ENCODE measurements at regions not wholly inside any gene's neighbourhood (a gene's known extent, or its start where the extent isn't known, plus 50 kb on each side); places are given as distances from the start of the nearest gene placed in this dataset.

DNA sequence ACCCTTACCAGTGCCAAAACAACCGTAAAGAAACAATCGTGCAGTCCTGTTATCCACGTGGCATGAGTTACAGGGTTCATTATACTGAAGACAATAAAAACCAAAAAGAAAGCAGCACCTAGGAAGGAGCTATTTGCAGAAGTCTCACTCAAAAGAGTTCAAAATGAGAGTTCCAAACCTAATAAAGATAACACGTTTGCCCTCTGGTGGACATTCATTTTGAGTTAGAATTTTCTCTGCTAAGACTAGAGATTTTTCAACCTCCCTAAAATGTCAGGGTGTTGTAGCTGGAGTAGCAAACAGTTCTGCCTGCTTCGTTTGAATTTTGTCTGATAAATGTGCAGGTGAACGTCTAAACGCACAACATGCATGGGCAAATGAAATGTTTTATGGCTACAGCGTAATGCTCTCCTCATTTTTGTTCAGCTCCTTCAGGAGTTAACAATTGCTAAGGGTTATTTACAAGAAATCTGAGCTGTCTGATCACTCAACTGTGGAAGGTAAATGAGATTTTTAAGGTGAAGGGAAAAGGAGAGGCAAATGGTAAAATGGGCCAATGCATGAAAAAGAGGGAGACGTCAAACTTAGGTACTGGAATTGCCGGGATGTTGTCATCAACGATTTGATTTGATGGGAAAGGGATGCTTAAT, 1067.9 kb upstream of the EEF2KMT start:
- DNase-seq: no peak

DNA sequence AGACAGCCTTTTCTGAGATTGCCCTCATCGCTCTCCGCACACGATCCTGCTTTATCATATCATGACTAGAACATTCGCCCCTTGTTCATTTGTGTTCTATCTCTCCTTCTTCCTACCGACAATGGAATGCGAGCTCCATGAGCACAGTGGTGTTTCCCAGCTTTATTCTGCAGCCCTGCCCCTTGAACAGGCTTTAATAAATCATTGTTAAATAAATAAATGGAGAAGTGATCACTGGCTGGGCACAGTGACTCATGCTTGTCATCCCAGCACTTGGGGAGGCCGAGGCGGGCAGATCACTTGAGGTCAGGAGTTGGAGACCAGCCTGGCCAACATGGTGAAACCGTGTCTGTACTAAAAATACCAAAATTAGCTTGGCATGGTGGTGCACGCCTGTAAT, 1063.3 kb upstream of the EEF2KMT start:
- DNase-seq: no peak

DNA sequence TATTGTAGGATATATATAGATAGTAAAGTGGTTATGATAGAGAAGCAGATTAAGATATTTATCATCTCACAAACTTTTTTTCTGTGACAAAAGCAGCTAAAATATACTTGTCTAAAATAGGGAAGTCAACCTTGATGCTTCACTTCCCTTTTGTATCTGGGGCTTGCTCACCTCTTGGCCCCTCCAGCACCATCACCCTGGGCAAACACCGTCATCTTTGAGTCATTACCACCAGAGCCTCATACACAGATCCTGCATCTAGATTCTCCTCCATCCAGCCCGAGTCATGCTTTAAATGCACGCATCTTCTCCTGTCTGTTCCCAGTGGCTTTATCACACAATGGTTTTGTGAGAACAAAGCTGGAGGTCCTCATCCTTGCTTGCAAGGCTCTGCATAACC, 1062.7 kb upstream of the EEF2KMT start:
- DNase-seq: no peak

DNA sequence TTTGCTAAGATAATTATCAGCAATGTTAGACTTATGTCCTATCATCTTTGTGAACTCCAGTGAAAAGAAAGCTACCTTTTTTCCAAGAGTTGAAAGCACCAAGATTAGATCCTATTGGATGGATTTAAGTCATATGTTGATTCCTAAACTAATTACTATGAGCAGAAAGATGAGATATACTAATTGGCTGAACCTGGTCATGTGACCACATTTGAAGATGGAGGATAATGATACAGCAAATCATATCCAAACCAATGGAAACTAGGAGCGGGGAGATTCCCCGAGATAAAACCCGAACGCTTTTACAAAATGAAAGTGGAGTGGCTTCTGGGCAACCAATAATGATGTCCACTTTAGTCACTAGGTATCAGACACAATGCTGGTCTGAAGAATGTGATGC, 1060.2 kb upstream of the EEF2KMT start:
- no peak for DNase-seq

DNA sequence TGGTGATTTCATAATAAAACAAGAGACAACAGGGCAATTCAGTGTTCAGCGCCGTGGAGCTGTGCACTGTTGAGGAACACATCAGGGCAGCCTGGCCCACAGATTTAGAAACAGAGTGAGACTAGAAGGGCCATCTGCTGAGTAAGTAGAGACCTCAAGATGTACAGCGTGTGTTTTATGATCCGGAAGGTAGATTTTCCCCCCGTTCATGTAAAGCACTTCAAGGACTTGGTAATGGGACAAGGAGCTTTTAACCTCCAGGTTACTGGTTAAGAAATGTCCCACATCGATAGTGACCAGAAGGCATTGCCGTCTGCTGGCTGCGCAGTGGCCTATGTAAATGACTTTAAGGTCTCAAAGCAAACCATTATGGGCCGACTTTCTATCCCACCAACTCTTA, 1057.7 kb upstream of the EEF2KMT start:
- DNase-seq: no peak

DNA sequence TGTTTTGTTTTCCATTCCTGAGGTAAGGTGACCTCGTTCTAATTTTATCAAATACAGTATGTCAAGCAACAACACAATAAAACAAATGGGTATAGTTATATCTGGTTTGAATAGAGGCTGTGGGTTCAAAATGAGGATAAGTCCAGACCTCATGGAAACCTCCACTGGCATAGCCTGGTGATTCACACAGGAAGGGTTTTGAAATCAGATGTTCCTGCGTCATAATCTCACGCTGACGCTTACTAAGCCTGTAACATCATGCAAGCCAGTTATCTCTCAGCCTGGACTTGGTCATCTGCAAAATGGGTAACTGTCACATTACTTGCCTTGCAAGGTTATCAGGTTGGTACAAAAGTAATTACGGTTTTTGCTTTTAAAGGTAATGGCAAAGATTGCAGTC, 1056.3 kb upstream of the EEF2KMT start:
- DNase-seq: no peak

DNA sequence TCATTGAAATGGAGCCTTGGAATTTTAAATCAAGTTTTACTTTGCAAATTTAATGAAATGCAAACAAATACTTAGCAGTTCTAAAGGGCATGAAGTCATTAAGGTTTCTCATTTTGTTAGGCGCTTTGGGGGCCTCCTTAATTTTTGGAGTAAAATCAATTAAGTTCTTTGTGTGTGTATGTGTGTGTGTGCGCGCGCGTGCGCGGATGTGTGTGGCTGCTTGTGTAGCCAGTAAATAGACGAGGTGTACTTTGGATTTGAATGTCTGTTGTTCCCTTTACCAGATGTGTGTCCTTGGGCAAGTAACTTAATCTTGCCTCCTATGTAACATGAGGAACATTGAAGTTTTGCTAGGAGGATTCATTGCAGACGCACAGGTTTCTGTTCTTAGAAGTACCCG, 1051.4 kb upstream of the EEF2KMT start:
- no peak for DNase-seq

DNA sequence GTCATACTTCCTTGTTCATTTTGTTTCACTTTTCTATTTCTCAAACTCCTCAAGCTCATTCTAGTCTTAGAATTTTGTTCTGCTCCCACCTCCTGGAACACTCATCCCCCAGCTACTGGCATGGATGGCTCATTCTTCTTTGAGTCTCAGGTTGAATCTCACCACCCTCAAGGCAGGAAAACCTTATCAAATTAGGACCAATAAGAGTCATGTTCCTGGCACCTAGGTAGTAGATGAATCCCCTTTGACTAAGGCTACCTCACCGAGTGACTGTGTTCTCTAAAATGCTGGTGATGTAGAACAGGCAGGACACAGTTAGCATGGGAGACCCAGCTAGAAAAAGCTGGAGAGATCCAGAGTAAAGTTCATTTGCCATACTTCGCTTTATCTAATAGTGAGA, 1050.8 kb upstream of the EEF2KMT start:
- no peak for DNase-seq

DNA sequence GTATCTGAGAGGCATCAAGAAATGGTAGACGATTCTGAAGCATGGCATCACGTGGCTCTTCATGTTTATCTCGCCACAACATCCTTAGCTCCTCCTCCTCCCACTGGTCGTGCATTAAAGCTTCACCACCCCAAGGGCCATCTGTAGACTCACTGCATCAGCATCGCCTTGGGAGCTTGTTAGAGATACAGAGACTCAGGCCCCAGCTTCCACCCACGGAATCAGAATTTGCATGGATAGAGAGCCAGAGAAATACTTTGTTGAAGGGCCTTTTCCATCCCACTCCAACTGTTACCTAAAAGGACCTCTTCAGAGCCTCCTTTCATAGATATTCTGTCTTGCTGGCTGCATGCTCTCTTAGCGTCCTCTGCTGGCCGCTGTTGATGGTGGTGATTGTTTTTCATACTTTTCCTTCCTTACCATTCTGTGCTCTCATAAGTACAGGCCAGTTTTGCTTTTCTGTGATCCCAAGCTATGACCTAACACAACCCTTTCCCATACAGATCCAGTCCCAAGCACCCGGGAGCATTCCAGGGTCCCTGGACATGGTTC, 1049.4 kb upstream of the EEF2KMT start:
- no peak for DNase-seq

DNA sequence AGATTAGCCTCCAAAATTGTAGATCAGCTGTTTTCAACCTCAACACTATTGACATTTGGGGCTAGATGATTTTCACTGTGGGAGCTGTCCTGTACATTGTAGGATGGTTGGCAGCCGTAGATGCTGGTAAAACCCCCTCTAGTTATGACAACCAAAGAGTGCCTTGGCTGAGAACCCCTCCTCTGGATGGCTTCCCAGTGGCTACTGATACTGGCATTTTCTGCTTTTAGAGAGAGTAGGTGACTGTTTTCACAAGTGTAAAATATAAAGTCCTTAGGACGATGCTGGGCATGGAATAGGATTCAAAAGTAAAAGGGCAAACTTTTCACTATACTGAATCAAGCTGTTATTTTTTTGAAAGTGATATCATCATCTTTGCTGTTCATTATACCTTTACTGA, 1048.8 kb upstream of the EEF2KMT start:
- no peak for DNase-seq

DNA sequence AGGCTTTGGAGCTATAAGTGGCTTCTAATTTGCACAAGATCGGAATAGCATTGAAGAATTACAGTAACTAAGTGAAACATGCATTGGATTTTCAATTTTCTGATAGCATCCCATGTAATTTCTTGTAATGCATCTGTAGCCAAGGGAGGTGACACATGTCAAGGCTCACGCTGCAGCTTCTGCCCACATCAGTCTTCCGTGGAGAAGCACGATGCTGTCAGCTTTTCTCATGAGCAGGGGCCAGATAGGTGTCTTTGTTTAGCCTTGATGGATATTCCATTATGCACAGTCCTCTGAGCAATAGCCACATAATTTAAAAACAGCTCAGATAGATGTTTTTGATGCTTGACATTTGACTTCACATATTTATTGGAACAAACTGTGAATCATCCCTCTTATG, 1046.9 kb upstream of the EEF2KMT start:
- no peak for DNase-seq

DNA sequence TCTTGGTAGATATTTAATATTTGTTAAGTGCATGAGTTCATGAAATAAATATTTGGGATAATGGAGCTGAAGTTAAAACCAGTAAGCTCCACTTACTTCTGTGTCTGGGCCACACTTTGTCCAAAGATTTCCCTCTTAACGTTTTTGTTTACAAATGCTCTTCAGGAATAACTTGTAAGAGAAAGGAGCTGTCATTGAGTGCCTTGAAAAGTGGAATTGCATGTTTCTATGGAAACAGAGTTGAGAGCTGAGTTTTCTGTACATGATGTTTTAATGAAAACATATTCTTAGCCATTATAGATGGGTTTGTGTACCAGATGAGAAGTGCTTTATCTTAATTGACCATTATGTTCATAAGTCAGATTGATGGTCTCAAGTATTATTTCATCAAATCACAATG, 1045.4 kb upstream of the EEF2KMT start:
- DNase-seq: no peak

DNA sequence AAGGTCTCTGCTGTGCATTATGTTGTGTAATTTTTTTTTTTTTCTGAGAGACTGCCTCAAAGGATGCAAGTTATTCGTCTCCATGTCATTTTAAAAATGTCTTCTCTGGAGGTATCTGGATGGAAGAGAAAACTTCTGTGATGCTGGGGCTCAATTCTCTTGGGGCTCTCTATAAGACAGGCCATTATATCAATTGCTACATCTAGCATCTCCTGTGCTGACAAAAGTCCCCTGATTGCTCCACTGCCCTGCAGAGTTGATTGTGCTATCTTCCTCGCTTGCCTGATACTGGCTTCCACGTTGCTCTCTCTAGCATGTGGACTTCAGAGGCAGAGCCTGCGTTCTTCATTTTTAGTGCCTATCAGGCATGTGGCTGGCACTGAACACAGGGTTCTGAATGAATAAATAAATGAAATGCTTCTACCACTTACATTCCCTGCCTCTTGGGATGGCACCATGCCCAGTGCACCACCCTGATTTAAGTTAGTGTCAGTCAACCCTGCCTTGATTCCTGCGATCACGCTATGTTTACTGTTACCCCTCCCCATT, 1035.5 kb upstream of the EEF2KMT start:
- no peak for DNase-seq

DNA sequence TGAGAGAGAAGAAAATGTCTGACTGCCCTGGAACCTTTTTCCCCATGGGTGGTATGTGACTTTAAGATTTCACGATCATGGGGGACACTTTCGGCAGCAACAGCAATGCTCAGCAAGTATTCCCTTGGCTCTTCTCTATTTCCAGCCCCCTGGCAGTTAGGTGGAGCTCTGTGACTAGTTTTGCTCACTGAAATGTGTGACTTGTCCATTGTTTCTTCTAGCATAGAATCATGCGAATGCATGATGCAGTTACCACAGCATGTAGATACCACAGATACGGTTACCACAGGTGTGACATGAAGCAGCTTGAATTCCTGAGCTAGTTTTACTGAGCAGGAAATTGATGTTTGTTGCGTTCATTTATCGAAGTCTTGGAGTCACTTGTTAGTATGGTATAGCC, 1034.5 kb upstream of the EEF2KMT start:
- DNase-seq: no peak

DNA sequence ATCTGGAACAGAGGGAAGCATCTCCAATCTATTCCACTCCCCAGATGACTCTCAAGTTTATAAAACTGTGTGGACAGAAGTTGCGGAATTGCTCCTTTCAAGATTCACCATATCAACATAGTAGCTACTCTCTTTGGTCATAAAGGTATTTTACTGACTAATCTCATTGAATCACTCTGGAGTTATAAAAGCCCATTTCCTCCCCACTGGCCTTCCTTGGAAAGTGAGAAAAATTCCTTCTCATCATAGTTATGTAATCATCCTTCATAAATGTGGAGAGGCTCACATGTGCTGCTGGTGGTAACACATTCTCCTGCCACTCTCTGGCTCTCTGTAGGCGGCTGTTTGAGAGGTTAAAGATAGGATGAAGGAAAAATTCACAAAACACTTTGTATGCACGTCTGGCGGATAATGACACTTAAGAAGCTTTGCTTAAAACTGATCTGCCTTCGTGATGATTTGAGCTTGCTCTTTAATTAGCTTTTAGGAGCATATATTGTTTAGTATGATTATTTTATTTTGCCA, 1034.0 kb upstream of the EEF2KMT start:
- DNase-seq: no peak

DNA sequence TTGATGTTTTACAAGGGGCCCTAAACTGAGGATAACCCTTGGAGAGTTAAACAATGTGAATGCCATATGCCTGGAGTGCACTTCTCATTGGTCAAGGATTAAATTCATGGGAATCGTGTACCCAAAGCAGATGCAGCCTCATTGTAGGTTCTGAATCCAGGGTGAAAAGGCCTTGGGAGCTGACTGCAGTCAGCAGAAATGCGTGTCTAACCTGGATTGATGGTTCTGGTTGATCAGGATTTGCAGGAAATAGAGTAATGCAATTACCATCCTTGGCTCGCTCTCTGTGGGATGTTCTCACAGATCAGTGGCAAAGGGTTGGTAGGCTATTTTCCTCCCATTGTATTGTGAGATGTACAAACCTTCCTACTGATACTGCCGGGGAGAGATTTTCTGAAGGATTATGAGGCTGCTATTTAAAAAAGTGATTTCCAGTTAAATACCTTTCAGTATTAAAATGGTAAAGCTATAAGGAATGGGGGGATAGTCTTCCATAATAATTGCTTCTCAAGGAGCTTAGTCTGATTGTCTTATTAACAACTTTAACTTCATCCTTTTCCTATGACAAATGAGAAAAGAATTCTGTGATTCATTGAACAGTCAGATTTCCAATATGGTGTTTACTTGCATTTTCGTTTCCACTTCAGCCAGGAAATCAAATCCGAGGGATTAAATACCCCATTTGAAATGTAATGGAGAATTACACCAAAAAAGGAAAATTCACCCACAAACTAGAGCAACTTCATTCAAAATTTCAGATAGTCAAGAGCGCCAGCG, 1028.1 kb upstream of the EEF2KMT start:
- DNase-seq: no peak

DNA sequence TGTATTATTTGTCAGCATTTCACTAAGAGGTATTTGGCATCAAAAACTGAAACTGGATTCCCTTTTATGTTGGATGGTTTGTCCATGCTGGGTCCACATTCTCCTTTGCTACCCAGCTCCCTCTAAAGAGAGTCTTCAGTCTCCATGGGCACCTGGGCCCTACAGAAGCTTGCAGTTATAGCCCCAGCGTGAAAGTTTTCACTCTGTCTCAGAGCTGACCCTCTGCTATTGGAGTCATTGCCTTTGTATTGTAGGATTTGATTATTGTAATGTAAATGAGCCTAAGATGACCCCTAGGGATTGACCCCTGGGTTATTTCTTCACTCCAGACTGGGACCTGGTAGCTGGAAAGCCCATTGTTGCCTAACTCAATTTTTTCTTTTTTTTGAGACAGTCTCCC, 1026.5 kb upstream of the EEF2KMT start:
- DNase-seq: no peak

DNA sequence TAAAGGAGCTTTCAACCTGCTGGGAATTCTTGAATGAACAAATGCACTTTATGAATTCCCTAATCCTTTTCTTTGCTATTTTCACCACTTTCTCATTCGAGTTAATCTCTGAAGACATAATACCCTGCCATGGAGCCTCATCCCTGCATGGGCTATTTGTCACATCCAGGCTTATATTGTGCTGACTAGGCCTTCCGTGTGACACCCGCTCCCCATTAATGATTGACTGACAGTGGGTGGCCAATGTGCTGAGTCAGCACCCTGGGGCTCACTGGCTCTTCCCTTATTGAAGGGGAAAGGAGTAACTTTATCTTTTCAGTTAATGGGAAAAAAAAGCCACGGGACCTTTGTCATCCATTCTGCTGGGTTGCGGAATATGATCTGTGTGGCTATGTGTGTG, 1024.8 kb upstream of the EEF2KMT start:
- DNase-seq: no peak

DNA sequence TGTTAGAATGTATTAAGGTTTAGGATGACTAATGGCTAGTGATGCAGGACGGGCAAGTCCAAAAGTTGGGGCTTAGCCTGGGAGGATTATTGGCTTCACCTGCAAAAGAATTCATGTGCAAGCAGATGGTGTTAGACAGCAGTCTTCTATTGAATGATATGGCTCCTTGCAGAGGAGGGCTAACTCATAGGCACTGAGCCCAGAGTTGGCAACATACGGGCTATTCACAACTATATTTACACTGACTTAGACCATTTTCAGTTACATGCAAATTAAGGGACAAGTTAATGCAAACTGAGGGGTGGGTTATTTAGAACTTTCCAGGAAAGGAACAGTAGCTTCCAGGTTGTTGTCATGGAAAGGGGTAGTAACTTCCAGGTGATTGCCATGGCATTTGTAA, 1017.1 kb upstream of the EEF2KMT start:
- no peak for DNase-seq

DNA sequence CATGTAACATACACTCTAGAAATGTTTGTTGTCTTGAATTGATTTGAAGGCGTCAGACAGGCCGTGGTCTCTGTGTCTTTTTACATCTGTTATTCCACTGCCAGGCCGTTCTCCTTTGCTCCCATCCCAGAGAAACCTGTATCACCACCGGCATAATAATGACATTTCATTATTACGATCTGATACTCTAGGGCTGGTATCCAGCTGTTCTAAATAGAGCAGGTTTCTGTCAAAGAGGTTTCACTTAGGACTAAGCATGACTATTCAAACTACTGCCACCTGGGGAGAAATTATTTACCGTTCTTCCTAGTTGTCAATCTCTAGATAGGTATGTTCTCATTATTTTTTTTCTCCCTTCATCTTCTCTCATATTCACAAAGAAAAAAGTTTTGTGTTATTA, 1016.2 kb upstream of the EEF2KMT start:
- DNase-seq: no peak

DNA sequence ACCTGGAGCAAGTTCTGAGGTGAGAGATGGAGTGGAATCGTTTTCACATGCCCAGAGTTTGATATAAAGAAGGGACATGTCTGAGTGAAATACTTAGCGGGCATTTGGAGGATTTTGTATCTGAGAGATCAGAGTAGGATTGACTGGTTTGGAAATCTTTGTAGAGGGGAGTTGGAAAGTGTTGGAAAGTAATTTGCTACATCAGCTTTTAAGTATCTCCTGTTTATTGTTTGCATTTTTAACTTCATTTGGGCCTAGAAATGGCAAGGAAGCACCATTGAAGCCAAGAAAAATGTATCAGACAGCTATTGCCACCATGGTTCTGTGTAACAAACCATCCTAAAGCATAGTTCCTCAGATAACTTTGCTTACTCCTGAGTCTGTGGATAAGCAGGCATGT, 1015.1 kb upstream of the EEF2KMT start:
- no peak for DNase-seq

DNA sequence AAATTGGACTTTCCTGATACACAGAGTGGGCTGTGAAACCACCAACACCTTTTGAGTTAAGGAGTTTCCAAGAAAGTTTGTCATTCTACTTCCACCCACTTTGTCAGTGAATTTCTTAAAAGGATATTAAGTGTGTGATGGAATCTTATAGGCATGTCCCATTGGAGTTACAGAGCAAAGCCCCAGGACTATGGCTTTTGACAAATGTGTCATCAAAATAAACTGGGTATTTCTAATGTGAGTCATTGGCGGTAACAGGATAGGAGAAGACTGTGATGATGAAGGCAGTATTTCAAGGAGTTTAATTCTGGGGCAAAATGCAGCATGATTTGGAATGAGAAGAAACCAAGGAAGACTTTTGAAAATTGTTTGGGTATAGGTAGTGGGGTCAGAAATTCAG, 1013.8 kb upstream of the EEF2KMT start:
- DNase-seq: no peak

DNA sequence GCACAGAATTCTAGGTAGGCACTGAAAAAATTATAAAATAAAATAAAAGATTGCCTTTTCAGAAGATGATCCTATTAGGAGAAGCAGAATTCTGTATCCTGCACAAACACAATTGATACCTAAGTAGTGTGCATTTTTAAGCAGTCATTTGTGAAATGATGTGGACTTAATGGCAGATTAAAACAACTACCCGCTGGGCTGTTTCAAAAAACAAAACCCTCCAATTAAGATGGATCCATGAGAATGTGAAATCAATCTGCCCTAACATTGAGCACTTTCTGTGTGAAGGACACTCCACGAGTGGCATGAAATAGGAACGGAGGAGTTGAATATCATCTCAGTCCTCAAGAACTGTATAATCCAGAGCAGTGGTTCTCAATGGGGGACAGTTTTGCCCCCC, 1012.8 kb upstream of the EEF2KMT start:
- no peak for DNase-seq

DNA sequence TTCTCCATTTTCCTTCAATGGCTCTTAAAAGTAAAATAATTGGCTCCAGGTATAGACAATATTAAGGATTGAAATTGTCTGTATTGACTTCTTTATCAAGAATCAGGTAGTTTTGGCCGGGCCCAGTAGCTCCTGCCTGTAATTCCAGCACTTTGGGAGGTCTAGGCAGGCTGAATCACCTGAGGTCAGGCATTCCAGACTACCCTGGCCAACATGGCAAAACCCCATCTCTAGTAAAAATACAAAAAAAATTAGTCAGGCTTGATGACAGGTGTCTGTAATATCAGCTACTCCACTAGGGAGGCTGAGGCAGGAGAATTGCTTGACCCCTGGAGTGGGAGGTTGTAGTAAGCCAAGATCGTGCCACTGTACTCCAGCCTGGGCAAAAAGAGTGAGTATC, 1008.5 kb upstream of the EEF2KMT start:
- no peak for DNase-seq

All from activated gamma-delta T cell treated with Interleukin-2 at 50 U/mL for 16 hours (primary cell).